PFSK-1 (cell line): ENCODE measurements at regions not wholly inside any gene's neighbourhood (a gene's known extent, or its start where the extent isn't known, plus 50 kb on each side); places are given as distances from the start of the nearest gene placed in this dataset.

Experiments
- FOXP2 ChIP-seq: optimal IDR thresholded peaks from 2 replicates; pipeline ENCODE3; 2011; ENCODE audit warnings: borderline replicate concordance, control low read depth, inconsistent platforms; ENCODE audit not compliant: insufficient read depth; ENCODE audit errors: extremely low read length, extremely low read depth
- POLR2AphosphoS5 ChIP-seq: IDR thresholded peaks from 2 replicates; pipeline ENCODE4 v1.6.1; 2012; ENCODE audit warnings: low read depth, mild to moderate bottlenecking, control low read depth, low read length, moderate library complexity
- SIN3A ChIP-seq: IDR thresholded peaks from 2 replicates; pipeline ENCODE4 v1.6.1; 2012; ENCODE audit warnings: mild to moderate bottlenecking, low read length, moderate library complexity, borderline replicate concordance; ENCODE audit not compliant: insufficient read depth
- TAF1 ChIP-seq: IDR thresholded peaks from 2 replicates; pipeline ENCODE4 v1.6.1; 2012; ENCODE audit warnings: low read length, control low read depth, borderline replicate concordance; ENCODE audit not compliant: insufficient read depth
- TF ChIP-seq, protein P1 (sequence below), 2 experiments: IDR thresholded peaks; 2 replicates each; pipeline versions ENCODE4 v1.6.1 to v1.8.0; 2011 to 2012; ENCODE audit warnings: low read depth in 2 of 2, low read length in 2 of 2, control low read depth in 1 of 2, inconsistent platforms in 1 of 2, mild to moderate bottlenecking in 1 of 2, moderate library complexity in 1 of 2; ENCODE audit not compliant: insufficient read depth in 1 of 2

DNA sequence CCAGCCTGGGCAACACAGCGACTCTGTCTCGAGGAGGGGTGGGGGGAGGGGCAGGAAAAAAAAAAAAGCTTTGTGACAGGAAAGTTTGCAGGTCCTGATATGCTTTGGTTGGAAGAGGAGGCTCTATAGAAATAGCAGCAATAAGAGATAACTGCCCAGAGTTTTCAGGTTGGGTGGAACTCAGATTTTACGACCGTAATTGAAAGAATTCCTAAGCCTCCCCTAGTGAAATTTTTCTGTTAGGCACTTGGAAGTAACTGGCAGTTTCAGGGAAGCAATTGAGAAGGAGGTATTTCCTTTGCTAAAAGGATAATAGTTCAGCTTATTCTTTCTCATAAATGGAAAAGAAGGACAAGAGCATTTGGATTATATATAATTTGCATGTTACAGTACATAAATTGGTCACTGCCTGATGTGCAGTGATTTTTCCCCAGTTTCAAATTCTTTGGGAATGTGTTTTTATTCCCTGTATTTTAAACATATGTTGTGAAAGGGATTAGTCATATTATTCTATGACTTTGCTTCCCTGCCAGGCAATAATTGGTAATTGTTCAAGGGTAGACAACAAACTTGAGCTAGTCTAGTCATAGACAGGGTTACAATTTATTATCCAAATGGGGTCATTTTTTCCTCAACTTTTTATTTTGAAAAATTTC lies 452.8 kb downstream of the AEBP2 start:
- no peak for TF ChIP-seq TAF1
- TF ChIP-seq, protein P1, sequence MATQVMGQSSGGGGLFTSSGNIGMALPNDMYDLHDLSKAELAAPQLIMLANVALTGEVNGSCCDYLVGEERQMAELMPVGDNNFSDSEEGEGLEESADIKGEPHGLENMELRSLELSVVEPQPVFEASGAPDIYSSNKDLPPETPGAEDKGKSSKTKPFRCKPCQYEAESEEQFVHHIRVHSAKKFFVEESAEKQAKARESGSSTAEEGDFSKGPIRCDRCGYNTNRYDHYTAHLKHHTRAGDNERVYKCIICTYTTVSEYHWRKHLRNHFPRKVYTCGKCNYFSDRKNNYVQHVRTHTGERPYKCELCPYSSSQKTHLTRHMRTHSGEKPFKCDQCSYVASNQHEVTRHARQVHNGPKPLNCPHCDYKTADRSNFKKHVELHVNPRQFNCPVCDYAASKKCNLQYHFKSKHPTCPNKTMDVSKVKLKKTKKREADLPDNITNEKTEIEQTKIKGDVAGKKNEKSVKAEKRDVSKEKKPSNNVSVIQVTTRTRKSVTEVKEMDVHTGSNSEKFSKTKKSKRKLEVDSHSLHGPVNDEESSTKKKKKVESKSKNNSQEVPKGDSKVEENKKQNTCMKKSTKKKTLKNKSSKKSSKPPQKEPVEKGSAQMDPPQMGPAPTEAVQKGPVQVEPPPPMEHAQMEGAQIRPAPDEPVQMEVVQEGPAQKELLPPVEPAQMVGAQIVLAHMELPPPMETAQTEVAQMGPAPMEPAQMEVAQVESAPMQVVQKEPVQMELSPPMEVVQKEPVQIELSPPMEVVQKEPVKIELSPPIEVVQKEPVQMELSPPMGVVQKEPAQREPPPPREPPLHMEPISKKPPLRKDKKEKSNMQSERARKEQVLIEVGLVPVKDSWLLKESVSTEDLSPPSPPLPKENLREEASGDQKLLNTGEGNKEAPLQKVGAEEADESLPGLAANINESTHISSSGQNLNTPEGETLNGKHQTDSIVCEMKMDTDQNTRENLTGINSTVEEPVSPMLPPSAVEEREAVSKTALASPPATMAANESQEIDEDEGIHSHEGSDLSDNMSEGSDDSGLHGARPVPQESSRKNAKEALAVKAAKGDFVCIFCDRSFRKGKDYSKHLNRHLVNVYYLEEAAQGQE (IDR thresholded peaks at IDR 0.05; ENCODE audit: insufficient read depth in 1 of 2, low read depth in 2 of 2, low read length in 2 of 2) = no peak
- no peak for TF ChIP-seq POLR2AphosphoS5
- TF ChIP-seq FOXP2 = no peak
- no peak for TF ChIP-seq SIN3A

DNA sequence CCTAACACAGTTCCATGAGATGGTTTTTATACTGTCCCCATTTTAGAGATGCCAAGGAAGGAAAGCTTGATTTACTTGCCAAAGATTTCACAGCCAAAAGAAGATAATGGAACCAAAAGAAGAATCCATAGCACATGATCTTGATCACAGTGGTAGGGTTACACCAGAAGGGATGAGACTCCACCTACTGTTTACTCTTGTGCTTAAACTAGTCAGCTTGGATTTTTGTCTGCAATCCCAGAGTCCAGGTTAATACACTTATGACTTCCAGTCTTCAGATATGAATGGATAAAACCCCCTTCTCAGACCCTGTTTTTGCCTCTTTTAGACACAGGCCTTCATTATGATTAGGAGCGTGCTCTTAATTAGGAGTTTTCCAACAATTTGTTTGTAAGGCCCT lies 454.2 kb downstream of the AEBP2 start:
- no peak for TF ChIP-seq FOXP2
- TF ChIP-seq POLR2AphosphoS5 = no peak
- no peak for TF ChIP-seq TAF1
- no peak for TF ChIP-seq SIN3A
- TF ChIP-seq, protein P1 (IDR thresholded peaks at IDR 0.05; ENCODE audit: insufficient read depth in 1 of 2, low read depth in 2 of 2, low read length in 2 of 2) = no peak

DNA sequence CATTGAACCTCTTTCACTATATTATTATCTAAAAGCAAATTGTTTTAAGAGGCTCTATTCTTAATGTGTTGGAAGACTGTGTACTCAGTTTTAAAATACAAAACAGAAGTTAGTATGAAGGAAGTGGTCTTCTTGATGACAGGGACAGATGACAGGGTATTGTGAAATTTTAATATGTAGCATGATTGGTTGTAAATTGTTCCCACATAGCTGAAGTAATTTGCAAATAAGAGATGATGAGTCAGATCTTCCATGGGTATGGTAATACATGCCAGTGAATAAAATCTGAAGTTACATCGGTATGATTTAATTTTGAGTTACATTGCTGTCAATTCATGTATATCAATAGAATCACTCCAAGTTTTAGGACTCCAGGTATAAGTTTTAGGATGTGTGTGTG lies 454.8 kb downstream of the AEBP2 start:
- TF ChIP-seq TAF1 (no peak), FOXP2 (no peak), SIN3A (no peak), POLR2AphosphoS5 (no peak)
- TF ChIP-seq, protein P1 (IDR thresholded peaks at IDR 0.05; ENCODE audit: insufficient read depth in 1 of 2, low read depth in 2 of 2, low read length in 2 of 2) = no peak

DNA sequence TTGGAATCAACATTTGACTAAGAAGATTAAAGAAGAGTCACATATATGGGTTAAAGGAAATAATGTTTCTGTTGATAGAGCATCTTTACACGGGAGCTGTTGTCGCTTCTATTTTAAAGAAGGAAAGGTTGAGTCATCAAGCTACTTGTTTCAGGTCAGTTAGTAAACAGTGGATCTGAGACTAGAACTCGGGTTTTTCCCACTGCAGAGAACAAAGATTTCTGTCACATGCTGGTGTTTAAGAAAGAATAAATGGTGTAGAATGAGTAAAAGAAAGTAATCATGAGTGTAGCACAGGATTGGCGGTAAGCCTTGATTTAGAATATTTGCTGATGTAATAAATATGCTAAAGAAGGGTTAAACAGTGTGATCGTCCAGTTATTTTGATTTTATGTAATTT lies 455.5 kb downstream of the AEBP2 start:
- TF ChIP-seq TAF1 = no peak
- TF ChIP-seq, protein P1 (IDR thresholded peaks at IDR 0.05; ENCODE audit: insufficient read depth in 1 of 2, low read depth in 2 of 2, low read length in 2 of 2) = no peak

DNA sequence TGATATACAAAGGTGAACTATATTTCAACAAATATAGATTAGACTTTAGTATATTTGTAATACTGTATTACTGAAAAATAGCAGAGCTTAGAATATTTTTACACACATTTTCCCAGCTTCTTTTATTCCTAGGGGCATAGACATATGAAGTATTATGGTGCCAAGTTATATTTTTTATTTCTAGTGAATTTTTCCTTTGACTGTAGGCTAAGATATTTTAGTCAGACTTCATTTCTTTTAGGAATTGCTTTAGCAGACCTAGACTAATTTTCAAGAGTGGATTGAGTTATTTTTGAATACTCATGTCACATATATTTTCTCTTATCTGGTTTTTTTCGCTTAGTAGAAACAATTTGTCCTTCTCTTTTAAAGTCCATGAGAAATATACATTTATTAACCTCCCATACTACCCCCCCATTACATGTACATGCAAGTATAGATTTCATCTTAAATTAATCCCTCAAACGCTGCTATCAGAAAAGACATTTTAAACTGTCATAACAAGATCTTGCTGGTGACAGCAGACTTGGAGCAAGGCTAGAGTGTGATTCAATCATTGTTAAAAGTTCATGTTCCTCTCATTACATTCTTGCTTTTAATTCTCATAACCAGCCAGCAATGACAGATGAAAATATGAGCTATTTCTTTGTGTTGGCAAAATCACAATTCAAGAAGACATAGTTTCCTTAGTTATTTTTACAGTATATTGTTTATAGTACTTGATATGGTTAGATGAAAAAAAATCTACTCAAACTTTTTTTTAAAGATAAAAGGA lies 456.1 kb downstream of the AEBP2 start:
- TF ChIP-seq, protein P1 (IDR thresholded peaks at IDR 0.05; ENCODE audit: insufficient read depth in 1 of 2, low read depth in 2 of 2, low read length in 2 of 2) = no peak
- TF ChIP-seq SIN3A (no peak), TAF1 (no peak), POLR2AphosphoS5 (no peak), FOXP2 (no peak)
